ENCODE measurements at regions not wholly inside any gene's neighbourhood (a gene's known extent, or its start where the extent isn't known, plus 50 kb on each side); places are given as distances from the start of the nearest gene placed in this dataset.

DNA sequence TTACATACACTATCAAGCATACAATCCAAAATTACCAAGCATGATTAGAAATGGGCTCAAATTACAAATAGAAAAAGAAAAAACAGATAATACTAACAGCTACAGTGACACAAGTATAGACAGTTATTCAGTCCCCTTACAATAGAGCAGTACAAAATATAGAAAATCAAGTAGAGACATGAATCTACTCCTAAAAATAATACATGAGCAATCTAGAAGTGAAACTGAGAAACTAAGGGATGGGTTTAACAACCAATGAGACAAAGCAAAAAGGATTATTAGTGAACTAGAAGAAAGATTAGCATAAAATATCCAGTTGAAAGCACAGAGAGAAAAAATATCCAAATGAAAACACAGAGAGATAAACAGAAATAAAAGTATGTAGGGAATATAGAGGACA lies 426.7 kb downstream of the TBC1D4 start:
- Histone ChIP-seq H3K9me2 (no peaks in the 10 kb centered on the region), H3K27ac (ENCODE audit: low read depth in 2 of 2, low read length in 1 of 2) (no peak overlapping the region), H3K27me3 (ENCODE audit: insufficient read depth) (no peaks in the 10 kb centered on the region), H3K4me2 (no peak overlapping the region), H3K4me3 (ENCODE audit: low read depth in 2 of 2, low read length in 1 of 2) (no peak overlapping the region), H3F3A (replicated peaks; ENCODE audit: insufficient read depth) (no peaks in the 10 kb centered on the region), H3K9ac (no peak overlapping the region), H3K4me1 (ENCODE audit: control insufficient read depth in 1 of 2, insufficient read depth in 2 of 2, low read depth in 1 of 2, low read length in 1 of 2) (no peaks in the 10 kb centered on the region), H3K9me3 (no peaks in the 10 kb centered on the region), H3K36me3 (replicated peaks in 1 of 2; ENCODE audit: control insufficient read depth in 1 of 2, insufficient read depth in 2 of 2, low read length in 1 of 2) (peaks cover 0 to 6% of the 10 kb centered on the region in 2 experiments), H2AFZ (ENCODE audit: low read depth) (no peak overlapping the region), H3K79me2 (ENCODE audit: insufficient read depth) (no peaks in the 10 kb centered on the region), H4K20me1 (ENCODE audit: insufficient read depth) (no peaks in the 10 kb centered on the region)
- TF ChIP-seq TEAD4 (IDR thresholded peaks at IDR 0.05; ENCODE audit: borderline replicate concordance, insufficient read depth) (no peak), EP300 (IDR thresholded peaks at IDR 0.05; ENCODE audit: borderline replicate concordance in 1 of 2, low read depth in 1 of 2, low read length in 1 of 2) (no peak), ELF1 (IDR thresholded peaks at IDR 0.05) (no peak), MXI1 (IDR thresholded peaks at IDR 0.05; ENCODE audit: low read depth, low read length) (no peak), NFIC (IDR thresholded peaks at IDR 0.05; ENCODE audit: borderline replicate concordance) (no peak), GABPA (IDR thresholded peaks at IDR 0.05; ENCODE audit: low read depth) (no peak), TAF1 (IDR thresholded peaks at IDR 0.05; ENCODE audit: borderline replicate concordance, low read depth, low read length) (no peak)
- CTCF ChIA-PET = no interaction called here
- POLR2A ChIA-PET = no interaction called here
- no peak for DNase-seq

DNA sequence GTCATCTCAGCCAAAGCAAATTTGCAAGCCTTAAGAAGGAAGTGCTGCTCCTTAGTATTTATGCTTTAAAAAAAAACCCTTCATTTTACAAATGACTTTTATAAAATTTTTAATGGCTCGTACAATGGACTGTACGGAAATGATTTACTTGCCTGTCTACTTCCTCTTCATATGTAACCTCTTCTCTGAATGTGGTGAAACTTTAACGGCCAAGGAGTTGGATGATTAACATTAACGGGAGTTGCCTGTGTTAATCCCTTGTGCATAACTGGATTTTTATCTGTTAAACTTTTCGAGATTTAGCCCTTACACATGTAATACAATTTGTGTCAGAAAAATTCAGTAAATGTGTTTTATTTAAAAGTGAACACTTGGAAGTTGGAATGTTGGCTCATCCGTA lies 429.4 kb downstream of the TBC1D4 start:
- Histone ChIP-seq H3K79me2 (ENCODE audit: insufficient read depth) (no peaks in the 10 kb centered on the region), H3K9me3 (no peaks in the 10 kb centered on the region), H3K4me2 (no peak overlapping the region), H3K27ac (ENCODE audit: low read depth in 2 of 2, low read length in 1 of 2) (no peak overlapping the region), H4K20me1 (ENCODE audit: insufficient read depth) (no peaks in the 10 kb centered on the region), H3K27me3 (ENCODE audit: insufficient read depth) (no peaks in the 10 kb centered on the region), H3K36me3 (replicated peaks in 1 of 2; ENCODE audit: control insufficient read depth in 1 of 2, insufficient read depth in 2 of 2, low read length in 1 of 2) (no peaks in the 10 kb centered on the region), H3K4me3 (ENCODE audit: low read depth in 2 of 2, low read length in 1 of 2) (no peak overlapping the region), H3K9ac (no peak overlapping the region), H2AFZ (ENCODE audit: low read depth) (no peak overlapping the region), H3F3A (replicated peaks; ENCODE audit: insufficient read depth) (no peaks in the 10 kb centered on the region), H3K9me2 (no peaks in the 10 kb centered on the region), H3K4me1 (ENCODE audit: control insufficient read depth in 1 of 2, insufficient read depth in 2 of 2, low read depth in 1 of 2, low read length in 1 of 2) (no peaks in the 10 kb centered on the region)
- WGBS (ENCODE audit: low lambda C conversion rate) = 55% methylated on average over 6 of the region's 6 CpGs
- CTCF ChIA-PET = no interaction called here
- POLR2A ChIA-PET = no interaction called here
- TF ChIP-seq TCF12 (IDR thresholded peaks at IDR 0.05) (no peak), RXRA (IDR thresholded peaks at IDR 0.05; ENCODE audit: borderline replicate concordance, low read depth) (no peak), ELF1 (IDR thresholded peaks at IDR 0.05) (no peak), FOXM1 (IDR thresholded peaks at IDR 0.05; ENCODE audit: low read depth) (no peak), RCOR1 (IDR thresholded peaks at IDR 0.05; ENCODE audit: low read length) (no peak), GABPA (IDR thresholded peaks at IDR 0.05; ENCODE audit: low read depth) (no peak), SIN3A (IDR thresholded peaks at IDR 0.05; ENCODE audit: borderline replicate concordance, low read depth, low read length) (no peak), CTCF (IDR thresholded peaks at IDR 0.05) (no peak), MEF2A (IDR thresholded peaks at IDR 0.05; ENCODE audit: borderline replicate concordance, low read depth) (no peak), POLR2AphosphoS5 (IDR thresholded peaks at IDR 0.05; ENCODE audit: low read depth, low read length) (no peak), FOXJ3 (CRISPR knock-in tag; IDR thresholded peaks at IDR 0.05) (no peak), EZH2phosphoT487 (IDR thresholded peaks at IDR 0.05; ENCODE audit: borderline replicate concordance, low read depth) (no peak), FOSL2 (IDR thresholded peaks at IDR 0.05; ENCODE audit: borderline replicate concordance, low read depth) (no peak)
- TF ChIP-seq, protein P1, sequence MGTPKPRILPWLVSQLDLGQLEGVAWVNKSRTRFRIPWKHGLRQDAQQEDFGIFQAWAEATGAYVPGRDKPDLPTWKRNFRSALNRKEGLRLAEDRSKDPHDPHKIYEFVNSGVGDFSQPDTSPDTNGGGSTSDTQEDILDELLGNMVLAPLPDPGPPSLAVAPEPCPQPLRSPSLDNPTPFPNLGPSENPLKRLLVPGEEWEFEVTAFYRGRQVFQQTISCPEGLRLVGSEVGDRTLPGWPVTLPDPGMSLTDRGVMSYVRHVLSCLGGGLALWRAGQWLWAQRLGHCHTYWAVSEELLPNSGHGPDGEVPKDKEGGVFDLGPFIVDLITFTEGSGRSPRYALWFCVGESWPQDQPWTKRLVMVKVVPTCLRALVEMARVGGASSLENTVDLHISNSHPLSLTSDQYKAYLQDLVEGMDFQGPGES (IDR thresholded peaks at IDR 0.05; ENCODE audit: low read depth, low read length) = no peak
- DNase-seq = no peak
